Fibroblast of peridontal ligament (primary cell): ENCODE measurements at regions not wholly inside any gene's neighbourhood (a gene's known extent, or its start where the extent isn't known, plus 50 kb on each side); places are given as distances from the start of the nearest gene placed in this dataset.
A peak's percentile ranks its signal among the peaks of the same experiment; 100 is the strongest.
"Not testable (repeated sequence)": the region's sequence is repeated elsewhere in the genome, so short reads cannot be mapped to it uniquely, and the experiment has no call there.

Source experiments
- DNase-seq: peaks from one replicate; pipeline ENCODE4 v3.0.0-alpha.2; 2010; ENCODE audit errors: extremely low read depth

DNA sequence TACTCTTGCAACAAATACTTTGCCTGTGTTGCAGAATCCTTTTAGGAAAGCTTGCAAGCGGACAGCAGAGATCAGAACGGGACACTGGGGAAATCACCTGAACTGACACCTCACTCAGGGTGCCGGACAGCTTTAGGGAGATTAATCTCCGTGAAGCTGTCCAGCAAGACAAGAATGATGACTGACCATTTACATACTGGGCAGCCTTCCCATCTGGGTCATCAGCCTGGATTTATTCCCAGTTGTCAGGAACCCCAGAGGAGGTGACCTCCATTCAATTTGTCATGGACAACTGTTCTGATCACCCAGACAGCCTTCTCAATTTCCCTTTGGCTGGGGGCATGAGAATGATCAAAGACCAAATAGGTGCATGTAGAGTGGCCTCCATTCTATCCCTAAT, 93.0 kb upstream of the EGFL6 start:
- DNase-seq = no peak

DNA sequence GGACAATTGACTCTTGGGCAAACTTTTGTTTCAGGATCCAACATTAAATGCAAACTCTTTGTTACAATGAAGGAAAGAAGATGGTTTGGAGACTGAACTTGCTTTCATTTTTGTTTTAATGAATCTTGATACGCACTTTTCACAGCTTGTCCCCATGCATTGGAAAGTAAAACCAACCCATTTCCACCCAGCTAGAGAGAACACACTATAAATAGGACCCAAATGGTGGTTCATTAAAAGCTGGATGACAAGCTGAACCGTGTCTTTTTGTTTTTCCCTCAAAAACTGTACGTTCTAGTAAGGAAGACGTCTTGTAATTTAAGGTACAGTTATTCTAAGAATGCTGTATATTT, 95.3 kb upstream of the EGFL6 start:
- no peak for DNase-seq

GRCh38 chrX:13473442-13474163, 95.8 kb upstream of the EGFL6 start:
- DNase-seq = peak; percentile 49

DNA sequence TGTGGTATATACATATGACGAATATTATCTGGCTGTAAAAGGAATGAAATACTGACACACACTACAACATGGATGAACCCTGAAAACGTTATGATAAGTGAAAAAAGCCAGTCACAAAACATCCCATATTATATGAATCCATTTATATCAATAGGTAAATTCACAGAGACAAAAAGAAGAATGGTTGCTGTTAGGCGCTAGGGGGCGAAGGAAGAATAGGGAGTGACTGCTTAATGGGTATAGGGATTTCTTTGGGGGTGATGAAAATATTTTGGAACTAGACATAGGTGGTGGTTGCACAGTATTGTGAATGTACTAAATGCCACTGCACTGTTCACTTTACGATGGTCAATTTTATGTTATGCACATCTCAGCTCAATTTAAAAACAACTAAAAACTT, 96.4 kb upstream of the EGFL6 start:
- no peak for DNase-seq

DNA sequence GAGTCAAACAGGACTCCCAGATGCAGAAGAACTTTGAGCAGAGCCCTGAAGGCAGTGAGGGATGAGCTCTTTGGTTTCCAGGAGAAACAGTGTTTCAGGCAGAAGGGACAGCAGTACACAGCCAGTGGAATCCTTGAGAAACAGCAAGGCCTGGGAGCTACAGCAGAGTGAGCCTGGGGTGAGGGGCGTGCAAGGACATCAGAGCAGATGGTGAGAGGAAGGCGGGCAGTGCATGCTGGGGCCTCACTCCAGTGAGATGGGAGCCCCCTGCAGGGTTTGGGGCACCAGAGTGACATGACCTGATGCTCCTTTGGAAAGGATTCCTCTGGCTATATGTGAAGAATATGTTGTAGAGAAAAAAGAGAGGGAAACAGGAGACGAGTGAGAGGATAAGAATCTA, 98.1 kb upstream of the EGFL6 start:
- no peak for DNase-seq

DNA sequence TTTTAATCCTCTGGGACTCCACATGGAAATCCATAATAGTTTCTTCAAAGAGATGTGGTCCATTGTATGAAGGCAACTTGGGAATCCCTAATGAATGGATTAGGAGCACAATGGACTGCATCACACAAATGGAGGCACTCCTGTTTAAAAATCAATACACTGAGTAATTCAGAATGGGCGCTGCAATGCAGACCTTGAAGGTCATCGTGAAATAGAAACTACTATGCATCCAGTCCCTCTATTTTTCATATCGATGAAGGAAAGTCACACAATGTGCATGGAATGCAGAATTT, 98.8 kb upstream of the EGFL6 start:
- DNase-seq = no peak

GRCh38 chrX:13469963-13470684, 99.3 kb upstream of the EGFL6 start:
- DNase-seq = peak; percentile 87

GRCh38 chrX:13468096-13468495, 101.3 kb upstream of the EGFL6 start:
- DNase-seq = no peak

- DNase-seq = no peak
Observed at GRCh38 chrX:13467243-13467642, 102.2 kb upstream of the EGFL6 start.

GRCh38 chrX:13464599-13465275, 104.7 kb upstream of the EGFL6 start:
- no peak for DNase-seq

DNA sequence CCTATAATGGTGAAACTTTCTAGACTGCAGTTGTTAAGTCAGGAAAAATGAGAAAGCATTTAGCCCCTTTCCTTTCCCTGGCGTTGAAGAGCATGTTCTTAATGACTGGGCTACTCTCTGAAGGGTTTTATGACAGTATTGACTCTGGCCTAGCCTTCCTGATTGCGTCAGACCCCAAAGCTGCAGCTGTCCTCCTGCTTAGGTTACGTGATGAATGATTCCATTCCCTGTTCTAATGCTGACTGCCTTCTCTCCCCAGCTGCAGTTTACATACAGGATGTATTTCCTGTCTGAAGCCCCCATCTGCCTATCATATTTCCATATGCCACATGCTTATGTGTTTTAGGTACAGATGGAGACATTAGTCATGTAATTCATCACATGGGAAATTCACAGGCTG, 105.8 kb upstream of the EGFL6 start:
- DNase-seq = peak; percentile 89

DNA sequence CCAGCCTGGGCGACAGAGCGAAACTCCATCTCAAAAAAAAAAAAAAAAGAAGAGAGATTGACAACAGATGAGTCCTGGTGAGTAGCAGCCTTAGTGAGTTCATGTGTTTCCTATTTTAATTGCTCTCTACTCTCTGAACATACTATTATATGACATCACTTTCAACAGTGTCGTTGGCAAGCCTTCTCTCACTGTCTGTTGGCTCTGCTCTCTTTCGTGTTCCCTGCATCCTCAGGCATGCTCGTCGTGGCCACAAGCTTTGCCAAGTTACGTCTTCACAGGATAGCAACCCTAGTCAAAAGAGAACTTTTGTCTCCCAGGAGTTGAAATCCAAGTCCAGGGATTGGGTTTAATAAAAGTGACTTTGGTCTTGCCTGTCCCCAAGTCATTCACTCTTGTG, 117.1 kb upstream of the EGFL6 start:
- DNase-seq = no peak

- DNase-seq = no peak
Observed at GRCh38 chrX:13449441-13449840, 120.0 kb upstream of the EGFL6 start.

- no peak for DNase-seq
Observed at GRCh38 chrX:13448941-13449340, 120.5 kb upstream of the EGFL6 start.

- not testable (repeated sequence) for DNase-seq
Observed at GRCh38 chrX:13441608-13442007, 121.8 kb upstream of the ATXN3L start.

DNA sequence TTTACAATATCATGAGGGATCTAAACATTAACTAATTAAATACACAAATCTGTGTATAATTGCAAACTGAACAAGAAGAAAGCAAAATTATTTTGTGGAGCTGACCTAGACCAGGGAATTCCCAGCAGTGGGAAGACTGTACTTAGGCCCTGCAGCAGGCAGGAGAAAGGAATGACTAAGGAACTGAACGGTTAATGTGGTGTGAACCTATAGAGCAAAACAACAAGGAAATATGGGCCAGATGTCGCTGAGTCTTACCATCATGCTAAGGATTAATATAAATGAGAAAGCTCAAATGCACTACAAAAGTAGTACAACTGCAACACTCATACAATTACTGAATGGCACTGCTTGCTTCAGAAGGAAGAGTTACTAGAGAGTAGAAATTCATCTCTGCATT, 120.3 kb upstream of the ATXN3L start:
- DNase-seq = no peak

GRCh38 chrX:13433298-13433605, 113.4 kb upstream of the ATXN3L start:
- no peak for DNase-seq

- peak; percentile 98 for DNase-seq
Observed at GRCh38 chrX:13432414-13433297, 112.8 kb upstream of the ATXN3L start.

- DNase-seq = no peak
Observed at GRCh38 chrX:13430136-13430827, 110.4 kb upstream of the ATXN3L start.

DNA sequence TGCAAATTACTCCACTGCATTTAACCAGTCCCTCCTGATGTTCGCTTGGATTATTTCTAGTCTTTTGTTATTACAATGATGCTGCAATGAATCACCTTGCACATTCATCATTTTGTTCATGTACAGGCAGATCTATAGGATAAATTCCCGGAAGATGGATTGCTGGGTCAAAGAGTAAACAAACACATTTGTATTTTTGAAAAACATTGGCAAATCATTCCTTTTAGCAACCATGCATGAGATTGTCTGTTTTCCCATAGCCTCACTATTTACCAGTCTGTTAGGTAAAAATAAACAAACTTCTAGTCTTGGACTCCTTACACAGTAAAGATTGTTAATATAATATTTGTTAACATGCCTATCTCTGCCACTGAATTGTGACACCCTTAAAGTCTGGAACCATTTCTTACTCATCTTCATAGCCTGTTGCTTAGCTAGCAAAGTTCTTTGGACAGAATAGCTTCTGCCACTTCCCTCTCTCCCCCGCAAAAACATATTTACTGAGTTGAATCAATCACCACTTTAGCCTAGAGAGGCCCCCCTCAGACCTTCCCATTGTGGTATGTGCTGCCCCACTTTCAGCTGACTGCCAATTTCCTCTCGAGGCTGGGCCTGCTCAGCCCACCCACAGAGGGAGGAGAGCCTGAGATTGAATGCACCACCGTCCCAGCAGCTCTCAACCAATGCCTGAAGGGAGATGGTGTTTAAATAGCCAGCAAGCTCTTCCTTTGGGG, 108.4 kb upstream of the ATXN3L start:
- DNase-seq = peak; percentile 65

GRCh38 chrX:13427441-13428052, 107.7 kb upstream of the ATXN3L start:
- DNase-seq = no peak
